PC-9 (cell line): ENCODE measurements at regions not wholly inside any gene's neighbourhood (a gene's known extent, or its start where the extent isn't known, plus 50 kb on each side); places are given as distances from the start of the nearest gene placed in this dataset.
A peak's percentile ranks its signal among the peaks of the same experiment; 100 is the strongest.

ENCODE experiments used
- BruUV-seq: library from RNA; stranded (reverse); fragments of 400-500 nt; replicated peaks from 2 replicates; lab custom pipeline; 2021; lab: Mats Ljungman, UMichigan
- CTCF ChIA-PET: fragments of 300-600 bp; sonication (Branson Sonifier 250); formaldehyde crosslinking; loops from one replicate; lab custom pipeline; 2022; ENCODE audit warnings: antibody characterized with exemption; lab: Charles Lee
- POLR2A ChIA-PET: fragments of 300-600 bp; sonication (Branson Sonifier 250); formaldehyde crosslinking; loops from one replicate; lab custom pipeline; 2022; ENCODE audit warnings: antibody characterized with exemption; ENCODE audit not compliant: unreplicated experiment; lab: Charles Lee
- DNase-seq, 2 experiments: peaks; one replicate each; pipeline versions ENCODE4 v3.0.0 to v3.0.0-alpha.2; 2015 to 2022; ENCODE audit warnings: mixed read lengths in 1 of 2
- H2AFZ ChIP-seq: fragments of 200-600 bp; sonication (generic); 2 replicates; pipeline ENCODE4 v1.8.1; 2017; ENCODE audit warnings: antibody characterized with exemption
- H3F3A ChIP-seq: fragments of 200-600 bp; sonication (generic); 2 replicates; pipeline ENCODE4 v1.8.1; 2017; ENCODE audit warnings: antibody characterized with exemption, mild to moderate bottlenecking, low read depth; ENCODE audit not compliant: insufficient read depth
- H3K27ac ChIP-seq: fragments of 200-600 bp; sonication (generic); 2 replicates; pipeline ENCODE4 v1.6.1; 2016; ENCODE audit warnings: mixed run types
- H3K27me3 ChIP-seq: fragments of 200-600 bp; sonication (generic); 2 replicates; pipeline ENCODE4 v1.6.1; 2016; ENCODE audit warnings: low read depth, mixed run types; ENCODE audit not compliant: insufficient read depth
- H3K36me3 ChIP-seq: fragments of 200-600 bp; sonication (generic); 2 replicates; pipeline ENCODE4 v1.6.1; 2016; ENCODE audit warnings: low read depth, mixed run types
- H3K4me1 ChIP-seq: fragments of 200-600 bp; sonication (generic); replicated peaks from 2 replicates; pipeline ENCODE4 v1.6.1; 2016; ENCODE audit warnings: mixed run types; ENCODE audit not compliant: insufficient read depth
- H3K4me2 ChIP-seq: fragments of 200-600 bp; sonication (generic); 2 replicates; pipeline ENCODE4 v1.6.1; 2017; ENCODE audit warnings: mixed run types
- H3K4me3 ChIP-seq: fragments of 200-600 bp; sonication (generic); 2 replicates; pipeline ENCODE4 v1.6.1; 2016; ENCODE audit warnings: mixed run types
- H3K79me2 ChIP-seq: fragments of 200-600 bp; sonication (generic); 2 replicates; pipeline ENCODE4 v1.6.1; 2017; ENCODE audit warnings: low read depth, mixed run types
- H3K9me2 ChIP-seq: fragments of 200-600 bp; sonication (generic); 2 replicates; pipeline ENCODE4 v1.8.1; 2017; ENCODE audit warnings: mild to moderate bottlenecking; ENCODE audit not compliant: insufficient read depth
- H3K9me3 ChIP-seq: fragments of 200-600 bp; sonication (generic); 2 replicates; pipeline ENCODE4 v1.8.1; 2016; ENCODE audit warnings: low read depth; ENCODE audit not compliant: insufficient read depth
- H4K20me1 ChIP-seq: fragments of 200-600 bp; sonication (generic); 2 replicates; pipeline ENCODE4 v1.8.1; 2017; ENCODE audit not compliant: insufficient read depth
- EZH2 ChIP-seq: fragments of 200-600 bp; sonication (generic); IDR thresholded peaks from 2 replicates; pipeline ENCODE4 v1.8.0; 2017; ENCODE audit warnings: antibody characterized with exemption, low read depth
- intact Hi-C: fragments of 100-400 bp; cut with micrococcal nuclease; formaldehyde crosslinking; loops from one replicate; pipeline ENCODE4 v1.10.0; 2022; ENCODE audit not compliant: unreplicated experiment
- TF ChIP-seq, protein P1 (sequence below): fragments of 200-600 bp; sonication (generic); conservative IDR thresholded peaks from 2 replicates; pipeline ENCODE4 v1.6.1; 2017; ENCODE audit warnings: mixed run types, antibody characterized with exemption, mild to moderate bottlenecking, moderate library complexity

DNA sequence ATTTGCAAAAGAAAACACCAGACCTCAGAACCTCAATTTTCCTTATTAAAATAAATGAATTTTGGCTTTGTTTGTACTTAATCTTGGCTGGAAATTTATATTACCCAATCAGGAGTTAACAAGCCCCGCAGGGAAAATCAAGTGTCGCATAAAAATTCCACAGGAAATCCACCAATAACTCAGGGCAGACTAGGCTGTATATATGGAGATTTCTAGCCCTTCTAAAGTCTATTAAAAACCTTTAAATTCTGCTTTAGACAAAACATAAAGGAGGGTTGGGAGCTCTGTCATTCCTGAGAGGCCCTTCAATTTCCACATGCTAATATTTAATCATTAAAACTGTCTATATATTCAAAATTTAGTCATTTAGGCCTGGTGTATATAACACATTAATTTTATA is 434.7 kb downstream of the CDH11 start:
- no peak overlapping the region for H2AFZ ChIP-seq
- ChIA-PET POLR2A (no interaction called here), CTCF (no interaction called here)
- H3K79me2 ChIP-seq, result no peaks in the 10 kb centered on the region
- TF ChIP-seq, protein P1, sequence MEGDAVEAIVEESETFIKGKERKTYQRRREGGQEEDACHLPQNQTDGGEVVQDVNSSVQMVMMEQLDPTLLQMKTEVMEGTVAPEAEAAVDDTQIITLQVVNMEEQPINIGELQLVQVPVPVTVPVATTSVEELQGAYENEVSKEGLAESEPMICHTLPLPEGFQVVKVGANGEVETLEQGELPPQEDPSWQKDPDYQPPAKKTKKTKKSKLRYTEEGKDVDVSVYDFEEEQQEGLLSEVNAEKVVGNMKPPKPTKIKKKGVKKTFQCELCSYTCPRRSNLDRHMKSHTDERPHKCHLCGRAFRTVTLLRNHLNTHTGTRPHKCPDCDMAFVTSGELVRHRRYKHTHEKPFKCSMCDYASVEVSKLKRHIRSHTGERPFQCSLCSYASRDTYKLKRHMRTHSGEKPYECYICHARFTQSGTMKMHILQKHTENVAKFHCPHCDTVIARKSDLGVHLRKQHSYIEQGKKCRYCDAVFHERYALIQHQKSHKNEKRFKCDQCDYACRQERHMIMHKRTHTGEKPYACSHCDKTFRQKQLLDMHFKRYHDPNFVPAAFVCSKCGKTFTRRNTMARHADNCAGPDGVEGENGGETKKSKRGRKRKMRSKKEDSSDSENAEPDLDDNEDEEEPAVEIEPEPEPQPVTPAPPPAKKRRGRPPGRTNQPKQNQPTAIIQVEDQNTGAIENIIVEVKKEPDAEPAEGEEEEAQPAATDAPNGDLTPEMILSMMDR, result no peak
- TF ChIP-seq EZH2, result no peak
- no peak overlapping the region for H3K4me2 ChIP-seq
- no peak overlapping the region for H3K27ac ChIP-seq
- no peak for DNase-seq
- H3K9me3 ChIP-seq, result no peaks in the 10 kb centered on the region
- no peak overlapping the region for H3K4me3 ChIP-seq
- BruUV-seq, result no TSS peak
- no peaks in the 10 kb centered on the region for H3F3A ChIP-seq
- intact Hi-C loops, result no loop called here
- H3K36me3 ChIP-seq, result no peaks in the 10 kb centered on the region
- H3K4me1 ChIP-seq, result no peaks in the 10 kb centered on the region
- no peaks in the 10 kb centered on the region for H4K20me1 ChIP-seq
- no peaks in the 10 kb centered on the region for H3K27me3 ChIP-seq
- H3K9me2 ChIP-seq, result no peaks in the 10 kb centered on the region

DNA sequence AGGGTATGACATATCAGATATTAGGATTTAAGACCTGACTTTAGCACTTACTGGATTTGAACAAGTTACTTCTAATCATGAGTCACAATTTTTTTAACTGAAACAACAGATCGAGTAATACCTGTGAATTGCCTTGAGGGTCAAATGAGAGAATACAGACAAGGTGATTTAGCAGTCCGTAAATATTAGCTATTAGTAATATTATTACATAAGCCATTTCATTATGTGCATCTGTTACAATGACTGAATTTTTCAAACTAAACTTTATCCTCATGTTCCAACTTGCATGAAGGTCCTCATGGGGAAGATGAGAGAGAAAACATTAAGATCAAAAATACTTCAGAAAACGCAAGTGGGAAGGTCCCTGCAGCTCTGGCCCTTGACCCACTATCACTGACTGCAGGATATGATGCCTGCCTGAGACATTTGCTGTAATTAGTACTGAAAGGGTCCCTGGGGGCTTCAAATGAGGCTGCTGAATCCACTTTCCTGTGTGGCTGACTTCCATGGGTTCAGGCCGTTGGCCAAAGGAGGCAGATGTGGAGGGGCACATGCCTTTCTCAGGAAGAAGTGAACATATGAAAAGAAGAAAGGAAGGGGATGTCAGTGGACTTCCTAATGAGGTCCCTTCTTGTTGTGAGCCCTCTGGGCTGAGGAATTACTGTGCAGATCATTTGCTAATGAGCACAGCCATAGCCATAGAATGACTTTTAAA is 441.7 kb downstream of the CDH11 start:
- no peak for TF ChIP-seq EZH2
- TF ChIP-seq, protein P1, result no peak

DNA sequence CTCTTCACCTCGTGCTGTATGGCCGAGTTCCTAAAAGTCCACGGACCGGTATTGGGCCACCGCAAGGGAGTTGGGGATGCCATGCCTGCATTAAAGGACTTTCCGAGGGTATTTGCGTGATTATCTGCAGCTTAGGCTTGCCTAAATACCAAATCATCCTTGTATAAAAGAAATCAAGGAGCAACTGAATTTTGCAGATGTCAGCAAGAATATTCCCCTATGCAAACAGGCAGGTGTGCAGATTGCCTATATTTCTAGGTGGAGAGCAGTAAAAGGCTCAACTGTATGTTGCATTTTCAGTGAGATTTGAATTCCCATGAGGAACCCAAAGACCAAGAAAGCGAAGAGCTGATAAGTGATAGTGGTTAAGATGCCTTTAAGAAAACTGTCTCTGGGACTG is 452.3 kb downstream of the CDH11 start:
- TF ChIP-seq, protein P1, result no peak
- no peak for TF ChIP-seq EZH2
- no TSS peak for BruUV-seq

More for the DNA sequence above, 441.7 kb downstream of the CDH11 start:
- POLR2A ChIA-PET, result no interaction called here
- no peaks in the 10 kb centered on the region for H3K79me2 ChIP-seq
- no peaks in the 10 kb centered on the region for H3K27me3 ChIP-seq
- no peaks in the 10 kb centered on the region for H3K9me2 ChIP-seq
- intact Hi-C loops, result no loop called here
- no peak overlapping the region for H3K4me2 ChIP-seq
- no peak for DNase-seq
- no peak overlapping the region for H2AFZ ChIP-seq
- CTCF ChIA-PET, result no interaction called here
- no peak overlapping the region for H3K27ac ChIP-seq
- no peaks in the 10 kb centered on the region for H3K9me3 ChIP-seq
- no peaks in the 10 kb centered on the region for H3K36me3 ChIP-seq
- BruUV-seq, result no TSS peak
- H3K4me1 ChIP-seq, result no peaks in the 10 kb centered on the region
- H3F3A ChIP-seq, result no peaks in the 10 kb centered on the region
- H4K20me1 ChIP-seq, result no peaks in the 10 kb centered on the region
- H3K4me3 ChIP-seq, result no peak overlapping the region

More for the DNA sequence above, 452.3 kb downstream of the CDH11 start:
- Histone ChIP-seq H3K79me2 (no peaks in the 10 kb centered on the region), H3K27ac (no peak overlapping the region), H2AFZ (no peak overlapping the region), H3F3A (no peaks in the 10 kb centered on the region), H3K4me3 (no peak overlapping the region), H3K4me2 (peak overlapping the region; percentile 31; the same call in 1 of the 2 replicates), H3K4me1 (no peaks in the 10 kb centered on the region), H3K9me3 (no peaks in the 10 kb centered on the region), H3K36me3 (no peaks in the 10 kb centered on the region), H3K27me3 (peaks cover 13% of the 10 kb centered on the region; the same call in 1 of the 2 replicates), H3K9me2 (no peaks in the 10 kb centered on the region), H4K20me1 (no peaks in the 10 kb centered on the region)
- DNase-seq, result no peak
- ChIA-PET POLR2A (no interaction called here), CTCF (no interaction called here)
- intact Hi-C loops, result no loop called here
